Body of pancreas (tissue), 4 donors: ENCODE measurements at regions not wholly inside any gene's neighbourhood (a gene's known extent, or its start where the extent isn't known, plus 50 kb on each side); places are given as distances from the start of the nearest gene placed in this dataset.

Experiments
- ATAC-seq: fragments of 150-250 bp; one replicate; pipeline ENCODE4 v1.9.1; 2016
- DNase-seq, 4 donors: peaks; one replicate each; pipeline ENCODE4 v3.0.0-alpha.2; 2019
- H3K27ac ChIP-seq, 4 donors: fragments of 200-600 bp; sonication (generic); 1 replicate in 3 of 4; 2 replicates in 1 of 4; pipeline versions ENCODE4 v1.5.1 to v1.6.1; 2016 to 2019; ENCODE audit warnings: mild to moderate bottlenecking in 1 of 4, mixed read lengths in 1 of 4, moderate library complexity in 1 of 4
- H3K27me3 ChIP-seq, 2 donors: fragments of 200-600 bp; sonication (generic); one replicate each; pipeline ENCODE4 v1.6.0; 2016; ENCODE audit warnings: mild to moderate bottlenecking in 1 of 2
- H3K36me3 ChIP-seq, 2 donors: fragments of 200-600 bp; sonication (generic); replicated peaks in 1 of 2; 2 replicates each; pipeline ENCODE4 v1.5.1; 2016; ENCODE audit warnings: low read depth in 2 of 2; ENCODE audit not compliant: insufficient read depth in 1 of 2
- H3K4me1 ChIP-seq: fragments of 200-600 bp; sonication (generic); one replicate; pipeline ENCODE4 v1.6.0; 2016
- H3K4me3 ChIP-seq, 2 donors: fragments of 200-600 bp; sonication (generic); 1 replicate in 1 of 2; 2 replicates in 1 of 2; pipeline ENCODE4 v1.5.1; 2016 to 2019
- H3K9me3 ChIP-seq, 3 donors: fragments of 200-600 bp; sonication (generic); 1 replicate in 2 of 3; 2 replicates in 1 of 3; pipeline ENCODE4 v1.5.1; 2016
- POLR2A ChIP-seq, 3 donors: fragments of 450-650 bp; IDR thresholded peaks; one replicate each; pipeline ENCODE4 v1.6.1; 2016; ENCODE audit warnings: antibody characterized with exemption in 3 of 3, mild to moderate bottlenecking in 2 of 3
- WGBS, 2 donors: methylation state at CpG; one replicate each; pipeline ENCODE4 v1.1.5; 2017; 5-methylcytosine and 5-hydroxymethylcytosine counted together
- intact Hi-C: fragments of 100-400 bp; cut with DNase I; formaldehyde crosslinking; loops from one replicate; pipeline ENCODE4 v1.15.1; 2023
- TF ChIP-seq, protein P1 (sequence below), 7 experiments: fragments of 450-650 bp in 4 of 7; fragments of 200-600 bp in 3 of 7; sonication (generic) in 3 of 7; IDR thresholded peaks; one replicate each; pipeline ENCODE4 v1.5.1; 2016 to 2019; ENCODE audit warnings: antibody characterized with exemption in 7 of 7

DNA sequence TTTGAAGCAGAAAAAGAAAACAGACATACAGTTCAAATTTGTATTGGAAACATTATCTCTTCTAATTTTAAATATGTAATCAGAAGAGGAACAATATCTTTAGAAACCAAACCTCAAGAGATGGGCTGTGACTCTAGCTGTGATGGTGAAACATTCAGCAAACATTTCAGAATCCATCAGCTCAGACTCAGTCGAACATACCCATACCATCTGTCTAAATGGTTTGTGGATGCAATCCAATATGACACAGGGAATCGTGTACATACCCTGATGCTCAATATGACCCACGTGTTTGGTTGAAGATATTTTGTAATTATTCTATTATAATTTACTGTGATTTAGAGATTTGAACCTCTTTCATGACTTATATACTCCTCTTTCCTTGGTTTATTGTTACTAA is 665.2 kb upstream of the CDH8 start:
- H3K27me3 ChIP-seq, result no peaks in the 10 kb centered on the region

DNA sequence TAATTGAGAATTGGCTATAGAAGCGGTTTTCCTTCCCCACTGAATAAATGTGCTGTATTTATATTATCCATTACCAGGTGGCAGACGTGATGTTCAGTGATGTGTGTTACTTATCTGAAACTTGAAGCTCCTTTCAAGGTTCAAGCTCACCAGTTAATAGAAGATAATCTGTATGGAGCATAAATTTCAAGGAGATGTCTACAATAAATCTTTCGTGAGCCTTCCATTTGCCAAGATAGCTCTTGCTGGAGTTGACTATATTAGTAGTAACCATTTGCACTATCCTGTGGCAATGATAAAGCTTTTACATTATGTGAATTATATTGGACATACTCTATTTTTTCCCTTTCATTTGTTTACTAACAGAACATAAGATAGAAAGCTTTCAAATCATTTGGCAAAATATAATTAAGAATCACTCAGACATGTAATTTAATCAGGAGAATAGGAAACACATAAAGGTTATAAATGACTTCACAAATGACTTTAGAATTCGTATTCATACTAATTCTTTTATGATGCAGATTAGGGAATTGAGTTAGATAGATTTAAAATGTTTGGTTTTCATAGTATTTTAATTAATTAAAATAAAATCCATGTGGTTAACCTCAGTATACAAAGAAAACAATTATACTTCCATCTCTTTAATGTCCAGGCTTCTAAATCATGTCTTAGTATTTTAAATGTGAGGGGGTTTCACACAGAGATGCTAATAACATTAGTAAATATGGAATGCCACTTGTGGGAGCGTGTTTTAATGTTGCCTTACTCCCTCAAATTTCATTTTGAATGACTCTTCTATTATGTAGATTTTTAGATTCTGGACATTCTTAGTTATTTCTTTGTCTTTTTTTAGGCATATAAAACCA is 664.4 kb upstream of the CDH8 start:
- no peak for ATAC-seq
- DNase-seq, result no peak
- no peak overlapping the region for H3K27ac ChIP-seq
- H3K9me3 ChIP-seq, result no peaks in the 10 kb centered on the region
- 41 to 50% methylated on average over 5 of the region's 5 CpGs for WGBS, 2 donors
- no peaks in the 10 kb centered on the region for H3K36me3 ChIP-seq
- no peaks in the 10 kb centered on the region for H3K27me3 ChIP-seq
- no peak overlapping the region for H3K4me3 ChIP-seq
- TF ChIP-seq, protein P1, sequence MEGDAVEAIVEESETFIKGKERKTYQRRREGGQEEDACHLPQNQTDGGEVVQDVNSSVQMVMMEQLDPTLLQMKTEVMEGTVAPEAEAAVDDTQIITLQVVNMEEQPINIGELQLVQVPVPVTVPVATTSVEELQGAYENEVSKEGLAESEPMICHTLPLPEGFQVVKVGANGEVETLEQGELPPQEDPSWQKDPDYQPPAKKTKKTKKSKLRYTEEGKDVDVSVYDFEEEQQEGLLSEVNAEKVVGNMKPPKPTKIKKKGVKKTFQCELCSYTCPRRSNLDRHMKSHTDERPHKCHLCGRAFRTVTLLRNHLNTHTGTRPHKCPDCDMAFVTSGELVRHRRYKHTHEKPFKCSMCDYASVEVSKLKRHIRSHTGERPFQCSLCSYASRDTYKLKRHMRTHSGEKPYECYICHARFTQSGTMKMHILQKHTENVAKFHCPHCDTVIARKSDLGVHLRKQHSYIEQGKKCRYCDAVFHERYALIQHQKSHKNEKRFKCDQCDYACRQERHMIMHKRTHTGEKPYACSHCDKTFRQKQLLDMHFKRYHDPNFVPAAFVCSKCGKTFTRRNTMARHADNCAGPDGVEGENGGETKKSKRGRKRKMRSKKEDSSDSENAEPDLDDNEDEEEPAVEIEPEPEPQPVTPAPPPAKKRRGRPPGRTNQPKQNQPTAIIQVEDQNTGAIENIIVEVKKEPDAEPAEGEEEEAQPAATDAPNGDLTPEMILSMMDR (IDR thresholded peaks at IDR 0.05), result no peak
- TF ChIP-seq POLR2A (IDR thresholded peaks at IDR 0.05), result no peak
- intact Hi-C loops, result no loop called here
- no peaks in the 10 kb centered on the region for H3K4me1 ChIP-seq

More for the DNA sequence above, 665.2 kb upstream of the CDH8 start:
- Histone ChIP-seq H3K36me3 (no peaks in the 10 kb centered on the region), H3K4me3 (no peak overlapping the region), H3K9me3 (no peaks in the 10 kb centered on the region), H3K27ac (no peak overlapping the region), H3K4me1 (no peaks in the 10 kb centered on the region)
- ATAC-seq (no peak), DNase-seq (no peak)
- TF ChIP-seq, protein P1 (IDR thresholded peaks at IDR 0.05), result no peak
- TF ChIP-seq POLR2A (IDR thresholded peaks at IDR 0.05), result no peak
- intact Hi-C loops, result no loop called here
- 48 to 51% methylated on average over 3 of the region's 3 CpGs for WGBS, 2 donors

DNA sequence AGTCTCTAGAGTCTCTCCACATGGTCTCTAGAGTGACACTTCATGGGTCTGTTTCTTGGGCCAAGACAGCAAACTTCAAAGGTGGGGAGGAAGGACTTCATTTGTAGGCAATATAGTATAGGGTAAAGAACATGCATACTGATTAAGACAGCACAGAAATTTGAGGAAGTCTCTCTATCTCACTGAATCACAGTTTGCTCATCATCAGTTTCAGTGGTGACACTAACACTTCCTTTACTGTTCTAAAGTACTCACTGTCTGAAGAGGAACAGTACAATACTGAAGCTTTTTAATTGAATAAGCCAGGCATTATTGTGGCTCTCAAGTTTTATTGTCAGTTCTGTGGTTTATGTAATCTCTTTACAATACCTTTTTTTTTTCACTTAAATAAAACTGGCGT is 656.4 kb upstream of the CDH8 start:
- no peak for TF ChIP-seq POLR2A (IDR thresholded peaks at IDR 0.05)
- TF ChIP-seq, protein P1 (IDR thresholded peaks at IDR 0.05), result no peak
- Histone ChIP-seq H3K4me3 (no peak overlapping the region), H3K9me3 (peaks cover 0 to 9% (median 0%) of the 10 kb centered on the region in 3 donors), H3K27me3 (no peaks in the 10 kb centered on the region), H3K4me1 (no peaks in the 10 kb centered on the region), H3K36me3 (no peaks in the 10 kb centered on the region), H3K27ac (no peak overlapping the region)
- 32 to 52% methylated on average over 1 of the region's 1 CpG for WGBS, 2 donors
- intact Hi-C loops, result no loop called here
- ATAC-seq, result no peak
- no peak for DNase-seq

DNA sequence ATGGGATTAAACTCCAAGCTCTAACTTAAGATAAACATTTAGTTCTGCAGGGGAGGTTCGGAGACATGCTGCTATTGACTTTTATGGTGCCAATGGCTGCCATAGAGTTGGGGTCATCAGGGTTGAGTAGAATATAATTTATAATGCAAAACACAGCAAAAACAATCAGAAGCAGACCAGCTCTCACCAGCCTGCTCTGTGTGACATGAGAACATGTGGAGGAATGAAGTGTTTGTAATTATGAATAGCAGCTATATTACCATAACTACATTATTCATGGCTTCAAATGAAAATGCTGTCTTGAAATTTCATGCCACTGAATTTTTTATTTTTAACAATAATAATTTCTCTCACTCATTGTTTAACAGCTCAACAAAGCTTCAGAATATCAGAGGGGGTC is 645.6 kb upstream of the CDH8 start:
- 67 to 71% methylated on average over 1 of the region's 1 CpG for WGBS, 2 donors
- Histone ChIP-seq H3K4me3 (no peak overlapping the region), H3K27me3 (no peaks in the 10 kb centered on the region), H3K36me3 (no peaks in the 10 kb centered on the region), H3K9me3 (peaks cover 0 to 19% (median 2%) of the 10 kb centered on the region in 3 donors), H3K27ac (no peak overlapping the region), H3K4me1 (no peaks in the 10 kb centered on the region)
- ATAC-seq (no peak), DNase-seq (no peak)
- TF ChIP-seq, protein P1 (IDR thresholded peaks at IDR 0.05), result no peak
- TF ChIP-seq POLR2A (IDR thresholded peaks at IDR 0.05), result no peak
- intact Hi-C loops, result no loop called here

DNA sequence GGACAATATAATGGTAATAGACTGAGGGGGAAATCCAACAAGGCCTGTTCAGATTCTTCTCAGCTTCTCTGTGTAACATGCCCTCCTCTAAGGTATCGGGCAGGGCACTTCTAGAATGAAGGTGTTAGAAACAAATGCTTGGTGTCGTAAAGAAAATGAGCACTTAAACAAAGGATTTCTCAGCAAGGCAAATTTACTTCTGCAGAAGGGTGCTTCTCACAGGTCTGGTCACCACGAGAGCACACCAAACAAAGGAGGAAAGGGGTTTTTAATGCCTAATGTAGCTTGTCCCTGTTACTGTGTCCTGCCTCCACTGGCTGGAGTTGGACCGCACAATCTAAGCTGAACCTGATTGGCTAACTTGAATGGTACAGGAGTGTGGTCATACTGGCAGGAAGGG is 642.6 kb upstream of the CDH8 start:
- no peak overlapping the region for H3K27ac ChIP-seq
- H3K4me3 ChIP-seq, result no peak overlapping the region
- DNase-seq, result no peak
- no peaks in the 10 kb centered on the region for H3K4me1 ChIP-seq
- peaks cover 0 to 12% (median 2%) of the 10 kb centered on the region in 3 donors for H3K9me3 ChIP-seq
- intact Hi-C loops, result no loop called here
- H3K27me3 ChIP-seq, result no peaks in the 10 kb centered on the region
- ATAC-seq, result no peak
- TF ChIP-seq, protein P1 (IDR thresholded peaks at IDR 0.05), result no peak
- TF ChIP-seq POLR2A (IDR thresholded peaks at IDR 0.05), result no peak
- WGBS, 2 donors, result 66 to 70% methylated on average over 4 of the region's 4 CpGs
- H3K36me3 ChIP-seq, result no peaks in the 10 kb centered on the region
